ENCODE measurements at regions not wholly inside any gene's neighbourhood (a gene's known extent, or its start where the extent isn't known, plus 50 kb on each side); places are given as distances from the start of the nearest gene placed in this dataset.

DNA sequence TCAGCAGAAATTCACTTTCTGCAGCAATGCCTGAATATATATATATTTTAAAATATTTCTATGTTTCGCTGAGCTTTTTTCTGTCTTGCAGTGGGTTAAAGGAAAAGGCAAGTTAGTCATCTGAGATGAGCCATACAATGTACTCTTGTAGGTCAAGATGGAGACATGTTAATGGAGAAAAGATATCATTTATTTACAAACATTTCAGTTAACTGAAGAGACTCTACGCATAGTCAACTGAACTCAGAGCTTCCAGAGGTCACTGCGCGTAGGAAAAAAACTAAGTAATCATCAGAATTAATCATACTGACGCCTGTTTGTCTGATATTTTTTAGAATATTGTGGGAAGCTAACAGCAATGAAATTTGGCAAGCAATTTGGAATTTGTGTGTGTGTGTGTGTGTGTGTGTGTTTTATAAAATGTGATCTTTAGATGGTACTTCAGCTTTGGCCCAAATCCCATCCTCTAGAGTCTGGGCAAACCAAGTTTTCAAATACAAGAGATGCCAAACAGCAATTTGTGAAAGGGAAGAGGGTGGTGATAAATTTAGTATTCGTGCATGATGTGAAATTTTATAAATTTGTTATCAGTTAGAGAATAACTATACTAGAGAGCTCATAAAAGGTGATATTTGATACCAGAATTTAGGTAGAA is 193.9 kb upstream of the AGR3 start:
- no peak for TF ChIP-seq CTCF (IDR thresholded peaks at IDR 0.05)
- H3K4me1 Mint-ChIP-seq (ENCODE audit: low read depth), result no peaks in the 10 kb centered on the region
- H3K9me3 Mint-ChIP-seq, result no peaks in the 10 kb centered on the region
- no peaks in the 10 kb centered on the region for H3K36me3 Mint-ChIP-seq (ENCODE audit: low read depth)
- H3K4me3 Mint-ChIP-seq, result no peak overlapping the region
- no peaks in the 10 kb centered on the region for H3K27me3 Mint-ChIP-seq (ENCODE audit: insufficient read depth)
- no peak overlapping the region for H3K27ac Mint-ChIP-seq
- DNase-seq, result no peak

DNA sequence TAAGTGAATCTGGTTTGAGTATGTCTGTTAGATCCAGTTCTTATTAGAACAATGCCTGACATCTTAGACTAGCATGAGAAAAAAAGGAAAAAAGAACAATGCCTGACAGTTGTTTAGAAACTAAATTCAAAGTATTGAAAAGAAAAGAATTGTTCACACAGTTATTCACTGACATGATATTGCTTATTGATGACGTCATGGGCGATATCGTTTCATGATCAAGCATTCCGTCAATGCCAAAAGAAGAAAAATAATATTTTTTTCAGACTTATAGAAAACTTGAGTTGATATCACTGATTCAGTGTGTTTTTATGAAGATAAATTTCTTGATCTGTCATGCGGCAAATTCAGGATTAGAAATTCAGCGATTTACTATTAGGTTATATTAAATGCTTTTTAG is 196.5 kb upstream of the AGR3 start:
- no peaks in the 10 kb centered on the region for H3K4me1 Mint-ChIP-seq (ENCODE audit: low read depth)
- H3K27ac Mint-ChIP-seq, result no peak overlapping the region
- TF ChIP-seq CTCF (IDR thresholded peaks at IDR 0.05), result no peak
- no peaks in the 10 kb centered on the region for H3K9me3 Mint-ChIP-seq
- no peaks in the 10 kb centered on the region; the same call in 1 of the 2 replicates for H3K27me3 Mint-ChIP-seq (ENCODE audit: insufficient read depth)
- DNase-seq, result no peak
- no peak overlapping the region for H3K4me3 Mint-ChIP-seq
- H3K36me3 Mint-ChIP-seq (ENCODE audit: low read depth), result no peaks in the 10 kb centered on the region

DNA sequence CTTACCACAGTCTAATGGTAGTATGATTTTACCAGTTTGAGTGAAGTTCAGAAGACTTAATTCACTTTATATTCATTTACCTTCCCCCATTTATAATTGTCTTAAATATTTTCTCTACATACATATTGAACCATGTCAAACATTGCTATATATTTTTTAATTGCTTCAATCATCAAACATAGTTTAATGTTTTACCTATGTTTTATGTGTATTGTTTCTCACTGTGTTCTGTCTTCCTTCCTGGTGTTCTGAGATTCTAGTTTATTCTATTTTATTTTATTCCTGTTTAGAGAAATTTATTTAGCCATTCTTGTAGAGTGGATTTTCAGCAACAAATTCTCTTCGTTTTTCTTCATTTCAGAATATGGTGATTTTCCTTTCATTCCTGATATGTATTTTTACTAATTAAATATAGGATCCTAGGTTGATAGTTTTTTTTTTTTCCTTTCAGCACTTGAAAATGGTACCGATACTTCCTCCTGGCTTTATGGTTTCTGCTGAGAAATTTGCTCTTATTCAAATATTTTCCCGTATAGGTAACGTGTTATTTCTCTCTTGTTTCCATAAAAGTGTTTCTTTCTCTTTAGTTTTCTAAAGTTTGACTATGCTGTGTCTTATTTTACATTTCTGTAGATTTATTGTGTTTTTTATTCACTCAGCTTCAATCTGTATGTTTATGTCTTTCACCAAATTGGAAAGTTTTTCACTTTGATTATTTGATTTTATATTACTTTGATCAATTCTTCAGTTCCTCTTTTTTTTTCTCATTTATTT is 201.8 kb upstream of the AGR3 start:
- no peak for DNase-seq
- H3K27ac Mint-ChIP-seq, result no peak overlapping the region
- H3K4me3 Mint-ChIP-seq, result no peak overlapping the region
- H3K36me3 Mint-ChIP-seq (ENCODE audit: low read depth), result peaks cover 5% of the 10 kb centered on the region
- H3K9me3 Mint-ChIP-seq, result no peaks in the 10 kb centered on the region
- no peak for TF ChIP-seq CTCF (IDR thresholded peaks at IDR 0.05)
- H3K4me1 Mint-ChIP-seq (ENCODE audit: low read depth), result no peaks in the 10 kb centered on the region
- no peaks in the 10 kb centered on the region; the same call in 1 of the 2 replicates for H3K27me3 Mint-ChIP-seq (ENCODE audit: insufficient read depth)

DNA sequence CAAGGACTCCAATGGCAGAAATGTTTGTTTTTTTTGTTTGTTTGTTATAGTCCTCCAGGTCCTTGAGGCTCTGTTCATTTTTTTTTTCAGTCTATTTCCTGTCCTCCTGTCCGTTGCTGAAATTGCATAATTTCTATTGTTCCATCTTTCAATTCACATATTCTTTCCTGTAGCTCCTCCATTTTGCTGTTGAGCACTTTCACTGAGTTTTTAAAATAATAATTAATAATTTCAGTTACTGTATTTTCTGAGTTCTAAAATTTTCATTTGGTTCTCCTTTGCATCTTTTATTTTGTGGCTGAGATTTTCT is 202.3 kb upstream of the AGR3 start:
- Mint-ChIP-seq H3K36me3 (ENCODE audit: low read depth) (peaks cover 5% of the 10 kb centered on the region), H3K27ac (no peak overlapping the region), H3K27me3 (ENCODE audit: insufficient read depth) (no peaks in the 10 kb centered on the region; the same call in 1 of the 2 replicates), H3K4me1 (ENCODE audit: low read depth) (peaks cover under 1% of the 10 kb centered on the region), H3K9me3 (no peaks in the 10 kb centered on the region), H3K4me3 (no peak overlapping the region)
- DNase-seq, result no peak
- no peak for TF ChIP-seq CTCF (IDR thresholded peaks at IDR 0.05)

DNA sequence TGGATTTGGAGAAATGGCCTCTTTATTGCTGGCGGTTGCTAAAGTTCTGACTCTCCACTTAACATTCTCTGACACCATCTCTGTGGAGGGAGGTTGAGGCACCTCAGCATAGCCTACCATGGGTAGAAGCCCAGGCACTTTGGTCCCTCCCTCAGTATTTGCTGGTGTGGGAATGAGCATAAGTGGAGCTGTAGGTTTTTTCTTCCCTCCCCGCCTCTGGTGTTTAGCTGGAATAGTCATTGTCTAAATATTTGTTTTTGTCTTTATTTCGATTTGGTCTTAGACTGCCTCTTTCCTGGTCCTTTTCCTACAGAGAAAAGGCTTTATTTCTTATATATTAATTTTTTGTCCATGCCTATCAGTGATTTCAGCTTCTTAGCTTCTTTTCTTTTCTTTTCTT is 203.4 kb upstream of the AGR3 start:
- TF ChIP-seq CTCF (IDR thresholded peaks at IDR 0.05), result no peak
- no peak overlapping the region for H3K4me3 Mint-ChIP-seq
- no peak for DNase-seq
- no peaks in the 10 kb centered on the region; the same call in 1 of the 2 replicates for H3K27me3 Mint-ChIP-seq (ENCODE audit: insufficient read depth)
- H3K4me1 Mint-ChIP-seq (ENCODE audit: low read depth), result peaks cover 9% of the 10 kb centered on the region
- no peak overlapping the region for H3K27ac Mint-ChIP-seq
- H3K9me3 Mint-ChIP-seq, result no peaks in the 10 kb centered on the region
- peaks cover 5% of the 10 kb centered on the region for H3K36me3 Mint-ChIP-seq (ENCODE audit: low read depth)
